HG03066 (cell line): ENCODE measurements at regions not wholly inside any gene's neighbourhood (a gene's known extent, or its start where the extent isn't known, plus 50 kb on each side); places are given as distances from the start of the nearest gene placed in this dataset.

ENCODE experiments used
- ATAC-seq: cut with Tn5 transposase; IDR thresholded peaks from one replicate; pipeline ENCODE4 v1.9.1; 2021; ENCODE audit warnings: low read depth; ENCODE audit not compliant: unreplicated experiment

DNA sequence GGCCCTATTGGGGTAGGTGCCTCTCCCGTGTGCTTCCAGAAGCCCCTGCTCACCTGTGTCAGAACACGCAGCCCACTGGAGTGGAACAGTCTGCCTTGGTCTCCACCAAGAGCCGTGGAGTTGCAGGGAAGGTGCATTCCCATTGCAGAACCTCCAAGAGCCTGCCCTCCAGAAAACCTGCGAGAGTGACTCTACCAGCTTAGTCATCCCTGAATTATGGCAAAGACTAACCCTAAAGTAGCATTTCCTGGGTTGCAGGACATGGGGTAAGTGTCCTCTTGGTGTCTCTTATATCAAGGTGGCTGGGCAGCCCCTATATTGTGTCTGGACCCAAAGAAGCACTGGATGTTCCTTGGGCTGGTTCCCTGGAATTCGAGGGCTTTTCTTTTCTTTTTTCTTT is 224.6 kb downstream of the BCOR start:
- ATAC-seq, result no peak

- peak; percentile 96 for ATAC-seq
Measured at GRCh38 chrX:39874202-39874816, 223.4 kb downstream of the BCOR start.

DNA sequence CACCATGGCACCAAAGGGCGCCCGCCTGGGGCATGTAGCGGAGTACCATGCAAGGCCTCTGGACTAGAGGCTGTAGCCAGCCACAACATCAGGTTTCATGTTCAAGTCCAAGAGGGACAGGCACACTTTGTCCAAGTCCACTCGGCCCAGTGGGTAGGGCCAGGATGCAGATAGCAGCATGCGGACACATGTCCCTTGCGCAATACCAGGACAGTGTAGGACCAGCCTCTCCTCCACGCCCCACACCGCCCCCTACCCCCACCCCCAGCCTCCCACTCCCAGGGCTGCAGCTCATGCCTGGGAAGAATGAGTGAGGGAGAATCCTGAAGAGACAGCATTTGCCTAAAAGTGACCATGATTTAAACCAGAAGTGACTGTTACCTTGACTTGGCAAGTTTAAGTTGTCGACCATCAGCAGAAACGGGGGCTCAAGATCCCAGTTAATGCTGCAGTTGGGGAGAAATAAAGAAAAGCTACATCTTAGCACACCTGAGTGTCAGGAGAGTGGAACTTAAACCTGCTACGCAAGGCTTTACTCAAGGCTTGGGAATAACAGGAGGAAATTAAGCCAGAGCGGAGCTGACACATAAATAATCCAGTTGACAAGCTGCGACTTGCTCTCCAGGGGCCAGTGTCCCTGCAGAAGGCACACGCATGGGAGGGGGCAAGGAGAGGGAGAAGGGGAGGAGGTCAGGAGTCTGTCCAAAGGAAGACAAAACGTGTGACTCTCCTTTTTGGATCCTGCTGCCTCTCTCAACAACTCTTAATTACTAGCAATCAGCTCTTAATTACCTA is 221.7 kb downstream of the BCOR start:
- no peak for ATAC-seq

- no peak for ATAC-seq
Measured at GRCh38 chrX:39877905-39878304, 219.9 kb downstream of the BCOR start.

GRCh38 chrX:39883666-39884065 is 214.1 kb downstream of the BCOR start:
- no peak for ATAC-seq

GRCh38 chrX:39886282-39886681 is 211.5 kb downstream of the BCOR start:
- no peak for ATAC-seq

GRCh38 chrX:39888730-39889129 is 209.0 kb downstream of the BCOR start:
- no peak for ATAC-seq

GRCh38 chrX:39889704-39890103 is 208.1 kb downstream of the BCOR start:
- no peak for ATAC-seq

GRCh38 chrX:39890807-39891206 is 207.0 kb downstream of the BCOR start:
- no peak for ATAC-seq

GRCh38 chrX:39891781-39892180 is 206.0 kb downstream of the BCOR start:
- no peak for ATAC-seq

GRCh38 chrX:39893417-39894338 is 204.1 kb downstream of the BCOR start:
- no peak for ATAC-seq

DNA sequence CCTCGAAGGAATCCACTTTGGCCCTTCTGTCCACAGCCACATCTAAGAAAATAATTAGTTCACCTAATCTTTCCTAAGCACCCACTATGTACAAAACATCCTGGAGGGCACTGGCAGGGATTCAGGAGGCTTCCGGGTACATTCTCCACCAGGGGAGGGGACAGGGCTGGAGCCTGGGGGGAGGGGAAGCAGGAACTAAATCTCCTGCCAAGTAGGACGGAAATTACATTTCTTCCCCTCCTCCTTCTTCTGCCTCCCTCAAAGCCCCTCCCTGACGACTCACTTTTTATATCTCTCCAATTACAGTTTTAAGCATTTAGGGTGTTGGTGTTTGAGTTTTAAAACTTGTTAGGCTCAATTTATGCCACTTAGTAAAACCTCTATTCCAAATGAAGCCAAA is 203.1 kb downstream of the BCOR start:
- ATAC-seq, result no peak

GRCh38 chrX:39895218-39896110 is 202.3 kb downstream of the BCOR start:
- no peak for ATAC-seq

- ATAC-seq, result no peak
Measured at GRCh38 chrX:39896951-39897740, 200.6 kb downstream of the BCOR start.

- no peak for ATAC-seq
Measured at GRCh38 chrX:39897741-39898097, 200.0 kb downstream of the BCOR start.

GRCh38 chrX:39898147-39898546 is 199.6 kb downstream of the BCOR start:
- ATAC-seq, result no peak

DNA sequence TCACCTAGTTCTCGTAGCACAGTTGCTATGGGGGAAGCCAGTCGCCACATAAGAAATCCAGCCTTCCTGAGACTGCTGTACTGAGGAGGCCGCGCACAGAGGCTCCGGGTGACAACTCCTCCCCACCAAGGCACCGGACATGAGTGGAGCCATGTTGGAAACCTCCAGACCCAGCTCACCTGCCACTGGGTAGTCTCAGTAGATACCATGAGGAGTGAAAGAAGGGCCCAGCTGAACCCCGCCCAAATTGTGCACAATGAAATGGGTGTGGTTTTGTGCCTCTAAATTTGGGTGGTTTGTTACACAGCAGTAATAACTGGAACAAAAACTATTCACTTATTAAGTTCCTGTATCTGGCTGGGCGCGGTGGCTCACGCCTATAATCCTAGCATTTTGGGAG is 198.7 kb downstream of the BCOR start:
- no peak for ATAC-seq

GRCh38 chrX:39899856-39900776 is 197.6 kb downstream of the BCOR start:
- ATAC-seq, result no peak

- no peak for ATAC-seq
Measured at GRCh38 chrX:39900777-39901170, 197.0 kb downstream of the BCOR start.
